DOHH2 (cell line): ENCODE measurements at regions not wholly inside any gene's neighbourhood (a gene's known extent, or its start where the extent isn't known, plus 50 kb on each side); places are given as distances from the start of the nearest gene placed in this dataset.

ENCODE experiments used
- H3F3A ChIP-seq: fragments of 200-600 bp; sonication (generic), shearing (Covaris generic); 2 replicates; pipeline ENCODE4 v1.6.0; 2016; ENCODE audit warnings: antibody characterized with exemption, mild to moderate bottlenecking; ENCODE audit not compliant: control insufficient read depth, insufficient read depth
- H3K27ac ChIP-seq: fragments of 200-600 bp; sonication (generic); 2 replicates; pipeline ENCODE4 v1.5.1; 2014; ENCODE audit warnings: low read depth, mild to moderate bottlenecking, low read length, moderate library complexity
- H3K27me3 ChIP-seq: fragments of 200-600 bp; sonication (generic); 2 replicates; pipeline ENCODE4 v1.6.1; 2014; ENCODE audit warnings: mild to moderate bottlenecking, low read length, mixed read lengths; ENCODE audit not compliant: control insufficient read depth
- H3K36me3 ChIP-seq: fragments of 200-600 bp; sonication (generic); 2 replicates; pipeline ENCODE4 v1.6.1; 2014; ENCODE audit warnings: mild to moderate bottlenecking, low read length, moderate library complexity, mixed read lengths; ENCODE audit not compliant: control insufficient read depth
- H3K4me1 ChIP-seq: fragments of 200-600 bp; sonication (generic); 2 replicates; pipeline ENCODE4 v1.6.1; 2014; ENCODE audit warnings: mild to moderate bottlenecking, low read length, mixed read lengths; ENCODE audit not compliant: control insufficient read depth
- H3K4me2 ChIP-seq: fragments of 200-600 bp; sonication (generic); 2 replicates; pipeline ENCODE4 v1.6.0; 2014; ENCODE audit warnings: mild to moderate bottlenecking, low read length, moderate library complexity
- H3K4me3 ChIP-seq: fragments of 200-600 bp; sonication (generic); 2 replicates; pipeline ENCODE4 v1.5.1; 2014; ENCODE audit warnings: mild to moderate bottlenecking, low read length, mixed read lengths
- H3K79me2 ChIP-seq: fragments of 200-600 bp; sonication (generic); 2 replicates; pipeline ENCODE4 v1.6.1; 2014; ENCODE audit warnings: mild to moderate bottlenecking, low read length, mixed read lengths; ENCODE audit not compliant: control insufficient read depth
- H3K9me2 ChIP-seq: fragments of 200-600 bp; sonication (generic); replicated peaks from 2 replicates; pipeline ENCODE4 v1.6.1; 2014; ENCODE audit warnings: mild to moderate bottlenecking, low read length, mixed read lengths; ENCODE audit not compliant: control insufficient read depth
- H3K9me3 ChIP-seq: fragments of 200-600 bp; sonication (generic); 2 replicates; pipeline ENCODE4 v1.6.1; 2014; ENCODE audit warnings: antibody characterized with exemption, low read length, mixed read lengths; ENCODE audit not compliant: control insufficient read depth, insufficient read depth
- H4K20me1 ChIP-seq: fragments of 200-600 bp; sonication (generic); 2 replicates; pipeline ENCODE4 v1.6.0; 2014; ENCODE audit warnings: low read depth, mild to moderate bottlenecking, antibody characterized with exemption, low read length, moderate library complexity; ENCODE audit not compliant: control insufficient read depth, insufficient read depth
- EZH2phosphoT487 ChIP-seq: fragments of 200-600 bp; sonication (generic); IDR thresholded peaks from 2 replicates; pipeline ENCODE4 v1.6.1; 2017; ENCODE audit warnings: borderline replicate concordance, mild to moderate bottlenecking, antibody characterized with exemption, low read length, moderate library complexity, mixed read lengths
- TF ChIP-seq, protein P1 (sequence below): fragments of 200-600 bp; sonication (generic); IDR thresholded peaks from one replicate; pipeline ENCODE4 v1.5.1; 2014; ENCODE audit warnings: antibody characterized with exemption, mild to moderate bottlenecking, low read depth, low read length; ENCODE audit not compliant: poor library complexity, severe bottlenecking

GRCh38 chr11:25211635-25212254, 714.9 kb downstream of the LUZP2 start:
- Histone ChIP-seq H3K9me3 (0 out of 2 replicates have a peak, but pooled peaks cover under 1% of the 10 kb centered on the region), H3K4me2 (no peak overlapping the region), H3K9me2 (no peaks in the 10 kb centered on the region), H3K27ac (no peak overlapping the region), H3K79me2 (no peaks in the 10 kb centered on the region), H3K27me3 (no peaks in the 10 kb centered on the region), H3K36me3 (no peaks in the 10 kb centered on the region), H3K4me3 (no peak overlapping the region), H3K4me1 (no peaks in the 10 kb centered on the region), H4K20me1 (no peaks in the 10 kb centered on the region), H3F3A (no peaks in the 10 kb centered on the region)
- TF ChIP-seq, protein P1, sequence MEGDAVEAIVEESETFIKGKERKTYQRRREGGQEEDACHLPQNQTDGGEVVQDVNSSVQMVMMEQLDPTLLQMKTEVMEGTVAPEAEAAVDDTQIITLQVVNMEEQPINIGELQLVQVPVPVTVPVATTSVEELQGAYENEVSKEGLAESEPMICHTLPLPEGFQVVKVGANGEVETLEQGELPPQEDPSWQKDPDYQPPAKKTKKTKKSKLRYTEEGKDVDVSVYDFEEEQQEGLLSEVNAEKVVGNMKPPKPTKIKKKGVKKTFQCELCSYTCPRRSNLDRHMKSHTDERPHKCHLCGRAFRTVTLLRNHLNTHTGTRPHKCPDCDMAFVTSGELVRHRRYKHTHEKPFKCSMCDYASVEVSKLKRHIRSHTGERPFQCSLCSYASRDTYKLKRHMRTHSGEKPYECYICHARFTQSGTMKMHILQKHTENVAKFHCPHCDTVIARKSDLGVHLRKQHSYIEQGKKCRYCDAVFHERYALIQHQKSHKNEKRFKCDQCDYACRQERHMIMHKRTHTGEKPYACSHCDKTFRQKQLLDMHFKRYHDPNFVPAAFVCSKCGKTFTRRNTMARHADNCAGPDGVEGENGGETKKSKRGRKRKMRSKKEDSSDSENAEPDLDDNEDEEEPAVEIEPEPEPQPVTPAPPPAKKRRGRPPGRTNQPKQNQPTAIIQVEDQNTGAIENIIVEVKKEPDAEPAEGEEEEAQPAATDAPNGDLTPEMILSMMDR: no peak
- TF ChIP-seq EZH2phosphoT487: no peak

GRCh38 chr11:25214535-25215176, 717.8 kb downstream of the LUZP2 start:
- Histone ChIP-seq H3K4me2 (no peak overlapping the region), H3K4me1 (no peaks in the 10 kb centered on the region), H3K36me3 (no peaks in the 10 kb centered on the region), H3F3A (no peaks in the 10 kb centered on the region), H3K79me2 (no peaks in the 10 kb centered on the region), H3K4me3 (no peak overlapping the region), H4K20me1 (no peaks in the 10 kb centered on the region), H3K9me3 (no peaks in the 10 kb centered on the region), H3K27me3 (no peaks in the 10 kb centered on the region), H3K27ac (no peak overlapping the region), H3K9me2 (no peaks in the 10 kb centered on the region)
- TF ChIP-seq, protein P1: no peak
- no peak for TF ChIP-seq EZH2phosphoT487

- no peaks in the 10 kb centered on the region for H4K20me1 ChIP-seq
- TF ChIP-seq EZH2phosphoT487: no peak
- TF ChIP-seq, protein P1: no peak
- H3K36me3 ChIP-seq: no peaks in the 10 kb centered on the region
- no peak overlapping the region for H3K27ac ChIP-seq
- H3K79me2 ChIP-seq: no peaks in the 10 kb centered on the region
- H3K4me3 ChIP-seq: no peak overlapping the region
- H3K4me1 ChIP-seq: no peaks in the 10 kb centered on the region
- no peaks in the 10 kb centered on the region for H3K27me3 ChIP-seq
- no peak overlapping the region for H3K4me2 ChIP-seq
- H3F3A ChIP-seq: no peaks in the 10 kb centered on the region
- no peaks in the 10 kb centered on the region for H3K9me2 ChIP-seq
- no peaks in the 10 kb centered on the region for H3K9me3 ChIP-seq
Measured at GRCh38 chr11:25218036-25218435, 721.2 kb downstream of the LUZP2 start.
